NT2/D1 (cell line): ENCODE measurements at regions not wholly inside any gene's neighbourhood (a gene's known extent, or its start where the extent isn't known, plus 50 kb on each side); places are given as distances from the start of the nearest gene placed in this dataset.

ENCODE experiments used
- SUZ12 ChIP-seq: IDR thresholded peaks from 2 replicates; pipeline ENCODE4 v1.6.1; 2011; ENCODE audit not compliant: insufficient read length, insufficient read depth; ENCODE audit errors: extremely low read depth
- YY1 ChIP-seq: IDR thresholded peaks from 2 replicates; pipeline ENCODE4 v1.6.1; 2011; ENCODE audit not compliant: insufficient read length, insufficient read depth

DNA sequence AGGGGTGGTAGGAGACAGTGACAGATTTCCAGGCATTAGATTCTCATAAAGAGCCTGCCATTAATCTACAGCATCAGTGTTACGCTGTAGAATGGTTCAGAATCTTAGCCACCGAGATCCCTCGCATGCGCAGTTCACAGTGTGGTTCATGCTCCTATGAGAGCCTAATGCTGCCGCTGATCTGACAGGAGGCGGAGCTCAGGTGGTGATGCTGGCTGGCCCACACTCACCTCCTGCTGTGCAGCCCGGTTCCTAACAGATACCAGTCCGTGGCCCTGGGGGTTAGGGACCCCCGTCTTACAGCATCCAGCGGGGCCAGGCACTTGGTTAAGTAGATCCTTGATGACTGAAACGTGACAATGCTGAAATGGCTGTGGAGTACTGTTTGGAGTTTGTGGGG, 163.6 kb upstream of the C1orf21 start:
- TF ChIP-seq YY1 (no peak), SUZ12 (no peak)
